Epithelial cell of esophagus (primary cell): ENCODE measurements at regions not wholly inside any gene's neighbourhood (a gene's known extent, or its start where the extent isn't known, plus 50 kb on each side); places are given as distances from the start of the nearest gene placed in this dataset.

Experiments used
- DNase-seq: peaks from one replicate; pipeline ENCODE4 v3.0.0; 2010; ENCODE audit warnings: low read depth
- H3K4me3 ChIP-seq: 2 replicates; pipeline ENCODE4 v1.5.1; 2011; ENCODE audit warnings: mild to moderate bottlenecking, low read length, control low read depth
- CTCF ChIP-seq: IDR thresholded peaks from 2 replicates; pipeline ENCODE4 v1.5.1; 2011; ENCODE audit warnings: low read depth, mild to moderate bottlenecking, low read length, control low read depth, inconsistent platforms; ENCODE audit not compliant: insufficient read depth; ENCODE audit errors: missing control alignments

GRCh38 chr4:121459026-121459425, 78.2 kb upstream of the QRFPR start:
- no peak overlapping the region for H3K4me3 ChIP-seq
- TF ChIP-seq CTCF: no peak
- no peak for DNase-seq

GRCh38 chr4:121457278-121457875, 76.6 kb upstream of the QRFPR start:
- H3K4me3 ChIP-seq: no peak overlapping the region
- DNase-seq: no peak
- TF ChIP-seq CTCF: no peak

GRCh38 chr4:121455285-121455684, 74.5 kb upstream of the QRFPR start:
- H3K4me3 ChIP-seq: no peak overlapping the region
- TF ChIP-seq CTCF: no peak
- DNase-seq: no peak

- H3K4me3 ChIP-seq: no peak overlapping the region
- no peak for TF ChIP-seq CTCF
- peak; percentile 17 for DNase-seq
Measured at GRCh38 chr4:121454251-121454979, 73.6 kb upstream of the QRFPR start.

- no peak for TF ChIP-seq CTCF
- H3K4me3 ChIP-seq: no peak overlapping the region
- DNase-seq: no peak
Measured at GRCh38 chr4:121451310-121451709, 70.5 kb upstream of the QRFPR start.

- no peak for DNase-seq
- no peak for TF ChIP-seq CTCF
- H3K4me3 ChIP-seq: no peak overlapping the region
Measured at GRCh38 chr4:121449416-121449815, 68.6 kb upstream of the QRFPR start.

- peak; percentile 46 for DNase-seq
- H3K4me3 ChIP-seq: no peak overlapping the region
- no peak for TF ChIP-seq CTCF
Measured at GRCh38 chr4:121448231-121448630, 67.4 kb upstream of the QRFPR start.
